ENCODE measurements at regions not wholly inside any gene's neighbourhood (a gene's known extent, or its start where the extent isn't known, plus 50 kb on each side); places are given as distances from the start of the nearest gene placed in this dataset.

DNA sequence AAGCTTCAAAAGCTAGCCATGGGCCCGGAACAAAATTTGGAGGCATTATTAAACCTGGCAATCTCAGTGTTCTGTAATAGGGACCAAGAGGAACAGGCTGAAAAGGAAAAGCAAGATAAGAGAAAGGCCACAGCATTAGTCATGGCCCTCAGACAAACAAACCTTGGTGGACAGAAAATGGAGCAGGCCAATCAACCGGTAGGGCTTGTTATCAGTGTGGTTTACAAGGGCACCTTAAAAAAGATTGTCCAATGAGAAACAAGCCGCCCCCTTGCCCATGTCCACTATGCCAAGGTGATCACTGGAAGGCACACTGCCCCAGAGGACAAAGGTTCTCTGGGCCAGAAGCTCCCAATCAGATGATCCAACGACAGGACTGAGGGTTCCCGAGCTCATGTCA, 653.9 kb upstream of the TMEM132C start:
- H3K79me2 ChIP-seq (ENCODE audit: insufficient read depth, low read length) = no peaks in the 10 kb centered on the region
- no peaks in the 10 kb centered on the region for H3K9me3 ChIP-seq (ENCODE audit: low read length)
- no peak overlapping the region for H3K4me2 ChIP-seq (ENCODE audit: low read length)
- H3F3A ChIP-seq (ENCODE audit: insufficient read depth, low read length) = no peaks in the 10 kb centered on the region
- no peaks in the 10 kb centered on the region for H3K27me3 ChIP-seq (ENCODE audit: insufficient read depth, low read length)
- no peaks in the 10 kb centered on the region for H3K9me2 ChIP-seq (ENCODE audit: low read depth, low read length)
- H2AFZ ChIP-seq (ENCODE audit: low read length) = no peak overlapping the region
- H3K4me1 ChIP-seq (ENCODE audit: insufficient read depth, low read length, severe bottlenecking) = no peaks in the 10 kb centered on the region
- H3K9ac ChIP-seq (ENCODE audit: low read length) = no peak overlapping the region
- H3K4me3 ChIP-seq (ENCODE audit: low read depth, low read length, poor library complexity, severe bottlenecking) = no peak overlapping the region
- H4K20me1 ChIP-seq (ENCODE audit: insufficient read depth, low read length) = no peaks in the 10 kb centered on the region
- TF ChIP-seq, protein P1, sequence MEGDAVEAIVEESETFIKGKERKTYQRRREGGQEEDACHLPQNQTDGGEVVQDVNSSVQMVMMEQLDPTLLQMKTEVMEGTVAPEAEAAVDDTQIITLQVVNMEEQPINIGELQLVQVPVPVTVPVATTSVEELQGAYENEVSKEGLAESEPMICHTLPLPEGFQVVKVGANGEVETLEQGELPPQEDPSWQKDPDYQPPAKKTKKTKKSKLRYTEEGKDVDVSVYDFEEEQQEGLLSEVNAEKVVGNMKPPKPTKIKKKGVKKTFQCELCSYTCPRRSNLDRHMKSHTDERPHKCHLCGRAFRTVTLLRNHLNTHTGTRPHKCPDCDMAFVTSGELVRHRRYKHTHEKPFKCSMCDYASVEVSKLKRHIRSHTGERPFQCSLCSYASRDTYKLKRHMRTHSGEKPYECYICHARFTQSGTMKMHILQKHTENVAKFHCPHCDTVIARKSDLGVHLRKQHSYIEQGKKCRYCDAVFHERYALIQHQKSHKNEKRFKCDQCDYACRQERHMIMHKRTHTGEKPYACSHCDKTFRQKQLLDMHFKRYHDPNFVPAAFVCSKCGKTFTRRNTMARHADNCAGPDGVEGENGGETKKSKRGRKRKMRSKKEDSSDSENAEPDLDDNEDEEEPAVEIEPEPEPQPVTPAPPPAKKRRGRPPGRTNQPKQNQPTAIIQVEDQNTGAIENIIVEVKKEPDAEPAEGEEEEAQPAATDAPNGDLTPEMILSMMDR (IDR thresholded peaks at IDR 0.05; ENCODE audit: low read length) = no peak
- no peak for TF ChIP-seq EZH2 (IDR thresholded peaks at IDR 0.05; ENCODE audit: borderline replicate concordance, low read length)
- no peaks in the 10 kb centered on the region for H3K36me3 ChIP-seq (ENCODE audit: insufficient read depth, low read length)
- no peak overlapping the region for H3K27ac ChIP-seq (ENCODE audit: low read depth, low read length, poor library complexity, severe bottlenecking)

DNA sequence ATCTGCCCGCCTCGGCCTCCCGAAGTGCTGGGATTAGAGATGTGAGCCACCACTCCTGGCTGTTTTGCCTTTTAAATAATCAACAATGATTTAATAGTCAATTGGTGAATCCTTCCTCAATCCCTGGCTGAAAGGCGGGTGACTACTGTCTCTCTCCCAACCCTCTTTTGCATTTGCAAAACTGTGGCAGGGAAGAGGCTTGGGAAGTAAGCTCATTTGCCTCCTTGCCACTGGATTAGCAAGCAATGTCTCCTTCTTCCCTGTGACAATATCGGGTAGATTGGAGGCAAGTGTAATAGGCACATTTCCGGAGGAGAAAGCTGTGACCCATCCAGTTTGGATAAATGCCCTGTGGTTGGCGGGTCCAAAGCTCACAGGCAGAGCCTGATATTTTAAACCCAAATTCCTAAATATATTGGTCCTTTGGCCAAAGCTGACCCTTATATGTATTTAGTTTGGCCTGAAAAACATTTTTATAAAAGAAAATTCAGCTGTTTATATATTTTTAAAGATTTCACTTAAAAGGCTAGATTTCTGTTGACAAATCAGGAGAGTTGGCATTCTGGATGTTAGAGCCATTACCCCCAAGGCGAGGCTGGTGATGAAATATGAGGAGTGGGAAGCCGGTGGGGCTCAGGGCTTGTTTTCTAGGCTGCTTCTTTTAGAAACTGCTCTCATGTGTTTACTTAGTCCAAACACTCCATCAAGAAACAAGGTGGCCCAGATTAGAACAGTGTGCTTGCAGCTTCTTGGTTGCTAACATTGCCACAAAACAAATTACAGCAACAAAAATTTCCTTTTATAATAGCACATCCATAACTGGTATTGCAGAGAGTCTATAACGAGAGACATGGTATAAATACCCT, 646.9 kb upstream of the TMEM132C start:
- no peak for TF ChIP-seq EZH2 (IDR thresholded peaks at IDR 0.05; ENCODE audit: borderline replicate concordance, low read length)
- TF ChIP-seq, protein P1 (IDR thresholded peaks at IDR 0.05; ENCODE audit: low read length) = no peak
- H3K27me3 ChIP-seq (ENCODE audit: insufficient read depth, low read length) = no peaks in the 10 kb centered on the region
- no peaks in the 10 kb centered on the region for H3K79me2 ChIP-seq (ENCODE audit: insufficient read depth, low read length)
- H3F3A ChIP-seq (ENCODE audit: insufficient read depth, low read length) = no peaks in the 10 kb centered on the region
- no peaks in the 10 kb centered on the region for H3K9me3 ChIP-seq (ENCODE audit: low read length)
- no peaks in the 10 kb centered on the region for H3K4me1 ChIP-seq (ENCODE audit: insufficient read depth, low read length, severe bottlenecking)
- H3K27ac ChIP-seq (ENCODE audit: low read depth, low read length, poor library complexity, severe bottlenecking) = no peak overlapping the region
- no peak overlapping the region for H3K9ac ChIP-seq (ENCODE audit: low read length)
- no peaks in the 10 kb centered on the region for H4K20me1 ChIP-seq (ENCODE audit: insufficient read depth, low read length)
- no peak overlapping the region for H2AFZ ChIP-seq (ENCODE audit: low read length)
- H3K36me3 ChIP-seq (ENCODE audit: insufficient read depth, low read length) = no peaks in the 10 kb centered on the region
- no peak overlapping the region for H3K4me2 ChIP-seq (ENCODE audit: low read length)
- no peak overlapping the region for H3K4me3 ChIP-seq (ENCODE audit: low read depth, low read length, poor library complexity, severe bottlenecking)
- no peaks in the 10 kb centered on the region for H3K9me2 ChIP-seq (ENCODE audit: low read depth, low read length)

DNA sequence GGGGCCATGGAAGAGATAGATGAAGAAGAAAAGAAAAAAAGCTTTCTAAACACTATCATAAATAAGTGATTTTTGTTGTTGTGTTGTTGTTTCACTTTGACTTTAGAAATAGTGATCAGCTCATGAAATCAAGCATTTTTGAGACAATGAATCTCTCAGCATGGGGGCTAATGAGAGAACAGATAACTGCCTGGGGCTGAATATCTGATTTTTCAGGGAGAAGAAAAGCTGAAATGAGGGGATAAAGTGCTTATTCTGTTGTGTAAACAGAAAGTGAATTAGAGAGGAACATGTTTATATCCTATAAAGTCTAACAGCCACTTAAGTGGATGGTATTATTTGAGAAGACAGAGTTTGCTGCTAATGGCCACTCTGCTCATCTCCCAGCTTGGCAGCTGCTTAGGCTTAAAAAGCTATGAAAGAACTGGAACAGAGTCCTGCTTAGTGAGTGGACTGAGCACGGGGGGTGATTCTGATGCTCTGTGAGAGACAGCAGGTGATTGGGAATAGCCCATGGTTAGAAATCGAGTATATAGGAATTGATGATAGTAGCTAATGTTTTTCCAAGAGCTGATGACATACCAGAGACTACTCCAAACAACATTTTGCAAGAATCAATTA, 646.1 kb upstream of the TMEM132C start:
- Histone ChIP-seq H3K9ac (ENCODE audit: low read length) (no peak overlapping the region), H3K36me3 (ENCODE audit: insufficient read depth, low read length) (no peaks in the 10 kb centered on the region), H3F3A (ENCODE audit: insufficient read depth, low read length) (no peaks in the 10 kb centered on the region), H4K20me1 (ENCODE audit: insufficient read depth, low read length) (no peaks in the 10 kb centered on the region), H3K79me2 (ENCODE audit: insufficient read depth, low read length) (no peaks in the 10 kb centered on the region), H3K9me2 (ENCODE audit: low read depth, low read length) (no peaks in the 10 kb centered on the region), H3K27me3 (ENCODE audit: insufficient read depth, low read length) (no peaks in the 10 kb centered on the region), H2AFZ (ENCODE audit: low read length) (no peak overlapping the region), H3K9me3 (ENCODE audit: low read length) (no peaks in the 10 kb centered on the region), H3K27ac (ENCODE audit: low read depth, low read length, poor library complexity, severe bottlenecking) (no peak overlapping the region), H3K4me1 (ENCODE audit: insufficient read depth, low read length, severe bottlenecking) (no peaks in the 10 kb centered on the region), H3K4me2 (ENCODE audit: low read length) (no peak overlapping the region), H3K4me3 (ENCODE audit: low read depth, low read length, poor library complexity, severe bottlenecking) (no peak overlapping the region)
- TF ChIP-seq, protein P1 (IDR thresholded peaks at IDR 0.05; ENCODE audit: low read length) = no peak
- TF ChIP-seq EZH2 (IDR thresholded peaks at IDR 0.05; ENCODE audit: borderline replicate concordance, low read length) = no peak
